Mesenchymal stem cell (in vitro differentiated cells and primary cell): ENCODE measurements at regions not wholly inside any gene's neighbourhood (a gene's known extent, or its start where the extent isn't known, plus 50 kb on each side); places are given as distances from the start of the nearest gene placed in this dataset.

Source experiments
- DNase-seq: peaks from one replicate; pipeline ENCODE4 v3.0.0-alpha.2; 2013
- H2AFZ ChIP-seq: one replicate; pipeline ENCODE4 v1.6.1; 2013; ENCODE audit warnings: low read depth, mild to moderate bottlenecking, control low read depth, inconsistent platforms, low read length, moderate library complexity
- H2AK5ac ChIP-seq: 2 replicates; pipeline ENCODE4 v1.6.1; 2013; ENCODE audit warnings: low read length, moderate library complexity, mild to moderate bottlenecking, inconsistent platforms; ENCODE audit not compliant: severe bottlenecking
- H2BK120ac ChIP-seq: one replicate; pipeline ENCODE4 v1.6.1; 2013; ENCODE audit warnings: low read depth, mild to moderate bottlenecking, inconsistent platforms, low read length, moderate library complexity
- H2BK12ac ChIP-seq, 2 experiments: one replicate each; pipeline ENCODE4 v1.6.1; 2013; ENCODE audit warnings: inconsistent platforms in 2 of 2, low read length in 2 of 2, mild to moderate bottlenecking in 2 of 2, moderate library complexity in 2 of 2, control low read depth in 1 of 2
- H2BK15ac ChIP-seq: one replicate; pipeline ENCODE4 v1.6.1; 2013; ENCODE audit warnings: mild to moderate bottlenecking, low read depth, inconsistent platforms; ENCODE audit not compliant: poor library complexity, severe bottlenecking
- H2BK5ac ChIP-seq: 2 replicates; pipeline ENCODE4 v1.6.1; 2013; ENCODE audit warnings: low read depth, mild to moderate bottlenecking, low read length, control low read depth, inconsistent platforms; ENCODE audit not compliant: poor library complexity, severe bottlenecking
- H3K14ac ChIP-seq, 2 experiments: one replicate each; pipeline ENCODE4 v1.6.1; 2013; ENCODE audit warnings: inconsistent platforms in 2 of 2, low read length in 2 of 2, control low read depth in 1 of 2, mild to moderate bottlenecking in 1 of 2, moderate library complexity in 1 of 2
- H3K18ac ChIP-seq, 2 experiments: one replicate each; pipeline ENCODE4 v1.6.1; 2013; ENCODE audit warnings: inconsistent platforms in 2 of 2, low read length in 2 of 2, control low read depth in 1 of 2, low read depth in 1 of 2, mild to moderate bottlenecking in 1 of 2
- H3K23ac ChIP-seq, 2 experiments: one replicate each; pipeline ENCODE4 v1.6.1; 2013; ENCODE audit warnings: inconsistent platforms in 2 of 2, low read length in 2 of 2, mild to moderate bottlenecking in 2 of 2, moderate library complexity in 2 of 2, control low read depth in 1 of 2
- H3K27ac ChIP-seq: 2 replicates; pipeline ENCODE4 v1.5.1; 2013; ENCODE audit warnings: mild to moderate bottlenecking, moderate library complexity, low read length, control low read depth, inconsistent platforms; ENCODE audit not compliant: poor library complexity, severe bottlenecking
- H3K27me3 ChIP-seq, 2 experiments: 2 replicates each; pipeline versions ENCODE4 v1.6.1 to v1.7.0; 2013; ENCODE audit warnings: low read length in 2 of 2, mild to moderate bottlenecking in 2 of 2, moderate library complexity in 2 of 2, control low read depth in 1 of 2, inconsistent platforms in 1 of 2; ENCODE audit not compliant: control insufficient read depth in 1 of 2, insufficient read depth in 1 of 2
- H3K36me3 ChIP-seq, 2 experiments: 2 replicates each; pipeline versions ENCODE4 v1.6.1 to v1.7.0; 2013; ENCODE audit warnings: low read length in 2 of 2, control low read depth in 1 of 2, inconsistent platforms in 1 of 2, low read depth in 1 of 2, mild to moderate bottlenecking in 1 of 2; ENCODE audit not compliant: insufficient read depth in 2 of 2, control insufficient read depth in 1 of 2
- H3K4ac ChIP-seq, 2 experiments: one replicate each; pipeline ENCODE4 v1.6.1; 2013; ENCODE audit warnings: inconsistent platforms in 2 of 2, low read length in 2 of 2, mild to moderate bottlenecking in 2 of 2, moderate library complexity in 2 of 2, control low read depth in 1 of 2, low read depth in 1 of 2
- H3K4me1 ChIP-seq: 2 replicates; pipeline ENCODE4 v1.6.1; 2013; ENCODE audit warnings: low read depth, low read length, control low read depth; ENCODE audit not compliant: control insufficient read depth, insufficient read depth
- H3K4me2 ChIP-seq: 2 replicates; pipeline ENCODE4 v1.6.1; 2013; ENCODE audit warnings: low read length, mild to moderate bottlenecking, inconsistent platforms; ENCODE audit not compliant: poor library complexity, severe bottlenecking
- H3K4me3 ChIP-seq, 2 experiments: 2 replicates each; pipeline versions ENCODE4 v1.5.1 to v1.7.0; 2013; ENCODE audit warnings: low read length in 2 of 2, mild to moderate bottlenecking in 2 of 2, control low read depth in 1 of 2, low read depth in 1 of 2; ENCODE audit not compliant: insufficient read depth in 1 of 2
- H3K79me1 ChIP-seq: replicated peaks from 2 replicates; pipeline ENCODE4 v1.6.1; 2013; ENCODE audit warnings: mild to moderate bottlenecking, control low read depth, low read length, inconsistent platforms; ENCODE audit not compliant: poor library complexity, severe bottlenecking
- H3K9ac ChIP-seq: 2 replicates; pipeline ENCODE4 v1.7.0; 2013; ENCODE audit warnings: mild to moderate bottlenecking, low read length, moderate library complexity
- H3K9me3 ChIP-seq: 2 replicates; pipeline ENCODE4 v1.7.0; 2013; ENCODE audit warnings: mild to moderate bottlenecking, low read length; ENCODE audit not compliant: control insufficient read depth
- H4K8ac ChIP-seq: one replicate; pipeline ENCODE4 v1.6.1; 2013; ENCODE audit warnings: inconsistent platforms, mild to moderate bottlenecking, low read length, moderate library complexity
- H4K91ac ChIP-seq: one replicate; pipeline ENCODE4 v1.6.1; 2013; ENCODE audit warnings: mild to moderate bottlenecking, low read length, inconsistent platforms
- WGBS: methylation state at CpG from one replicate; pipeline ENCODE4 v1.1.7; 2013; ENCODE audit warnings: mixed read lengths; 5-methylcytosine and 5-hydroxymethylcytosine counted together

- Histone ChIP-seq H3K9ac (no peak overlapping the region), H3K14ac (no peak overlapping the region), H2AFZ (no peak overlapping the region), H3K4ac (no peak overlapping the region), H3K4me1 (no peaks in the 10 kb centered on the region), H3K27me3 (no peaks in the 10 kb centered on the region), H3K4me3 (no peak overlapping the region), H3K27ac (no peak overlapping the region), H2BK120ac (no peak overlapping the region), H3K18ac (no peak overlapping the region), H3K79me1 (no peaks in the 10 kb centered on the region), H3K36me3 (no peaks in the 10 kb centered on the region), H2BK15ac (no peak overlapping the region), H4K8ac (no peak overlapping the region), H4K91ac (no peak overlapping the region), H3K9me3 (no peaks in the 10 kb centered on the region), H3K23ac (no peak overlapping the region), H2BK5ac (no peak overlapping the region), H2BK12ac (no peak overlapping the region), H2AK5ac (no peak overlapping the region), H3K4me2 (no peak overlapping the region)
- no peak for DNase-seq
- 86% methylated on average over 2 of the region's 3 CpGs for WGBS
Observed at GRCh38 chr16:72511171-72511570, 339.2 kb upstream of the PMFBP1 start.

DNA sequence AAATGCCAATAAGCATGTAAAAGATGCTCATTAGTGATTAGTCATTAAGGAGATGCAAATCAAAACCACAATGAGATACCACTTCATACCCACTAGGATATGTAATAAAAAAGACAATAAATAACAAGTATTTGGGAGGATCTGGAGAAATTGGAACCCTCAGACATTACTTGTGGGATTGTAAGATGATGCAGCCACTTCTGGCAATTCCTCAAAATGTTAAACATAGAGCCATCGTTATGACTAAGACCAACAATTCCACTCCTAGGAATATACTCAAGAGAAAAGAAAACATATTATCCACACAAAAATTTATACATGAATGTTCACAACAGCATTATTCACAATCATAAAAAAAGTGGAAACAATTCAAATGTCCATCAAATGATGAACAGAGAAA is 336.2 kb upstream of the PMFBP1 start:
- Histone ChIP-seq H3K4me3 (no peak overlapping the region), H3K9ac (no peak overlapping the region), H2BK15ac (no peak overlapping the region), H4K8ac (no peak overlapping the region), H2BK12ac (no peak overlapping the region), H4K91ac (no peak overlapping the region), H3K4ac (no peak overlapping the region), H3K4me1 (no peaks in the 10 kb centered on the region), H2AK5ac (no peak overlapping the region), H3K36me3 (no peaks in the 10 kb centered on the region), H2BK120ac (no peak overlapping the region), H3K27me3 (no peaks in the 10 kb centered on the region), H3K9me3 (no peaks in the 10 kb centered on the region), H3K14ac (no peak overlapping the region), H3K27ac (no peak overlapping the region), H2BK5ac (no peak overlapping the region), H3K79me1 (no peaks in the 10 kb centered on the region), H3K23ac (no peak overlapping the region), H3K18ac (no peak overlapping the region), H2AFZ (no peak overlapping the region), H3K4me2 (no peak overlapping the region)
- WGBS, result 100% methylated on average over 1 of the region's 1 CpG
- DNase-seq, result no peak

- no peak overlapping the region for H3K4me2 ChIP-seq
- no peak overlapping the region for H4K8ac ChIP-seq
- no peak overlapping the region for H2BK5ac ChIP-seq
- no peaks in the 10 kb centered on the region for H3K27me3 ChIP-seq
- no peaks in the 10 kb centered on the region for H3K36me3 ChIP-seq
- no peak overlapping the region for H3K4me3 ChIP-seq
- H3K27ac ChIP-seq, result no peak overlapping the region
- no peak overlapping the region for H2BK15ac ChIP-seq
- H3K4me1 ChIP-seq, result no peaks in the 10 kb centered on the region
- H2AFZ ChIP-seq, result no peak overlapping the region
- no peak overlapping the region for H4K91ac ChIP-seq
- 80% methylated on average over 1 of the region's 1 CpG for WGBS
- H3K79me1 ChIP-seq, result no peaks in the 10 kb centered on the region
- no peak overlapping the region for H3K23ac ChIP-seq
- no peak overlapping the region for H2BK12ac ChIP-seq
- H2AK5ac ChIP-seq, result no peak overlapping the region
- DNase-seq, result no peak
- no peak overlapping the region for H3K9ac ChIP-seq
- H3K4ac ChIP-seq, result no peak overlapping the region
- H2BK120ac ChIP-seq, result no peak overlapping the region
- H3K14ac ChIP-seq, result no peak overlapping the region
- no peak overlapping the region for H3K18ac ChIP-seq
- H3K9me3 ChIP-seq, result no peaks in the 10 kb centered on the region
Observed at GRCh38 chr16:72502594-72503005, 330.6 kb upstream of the PMFBP1 start.

DNA sequence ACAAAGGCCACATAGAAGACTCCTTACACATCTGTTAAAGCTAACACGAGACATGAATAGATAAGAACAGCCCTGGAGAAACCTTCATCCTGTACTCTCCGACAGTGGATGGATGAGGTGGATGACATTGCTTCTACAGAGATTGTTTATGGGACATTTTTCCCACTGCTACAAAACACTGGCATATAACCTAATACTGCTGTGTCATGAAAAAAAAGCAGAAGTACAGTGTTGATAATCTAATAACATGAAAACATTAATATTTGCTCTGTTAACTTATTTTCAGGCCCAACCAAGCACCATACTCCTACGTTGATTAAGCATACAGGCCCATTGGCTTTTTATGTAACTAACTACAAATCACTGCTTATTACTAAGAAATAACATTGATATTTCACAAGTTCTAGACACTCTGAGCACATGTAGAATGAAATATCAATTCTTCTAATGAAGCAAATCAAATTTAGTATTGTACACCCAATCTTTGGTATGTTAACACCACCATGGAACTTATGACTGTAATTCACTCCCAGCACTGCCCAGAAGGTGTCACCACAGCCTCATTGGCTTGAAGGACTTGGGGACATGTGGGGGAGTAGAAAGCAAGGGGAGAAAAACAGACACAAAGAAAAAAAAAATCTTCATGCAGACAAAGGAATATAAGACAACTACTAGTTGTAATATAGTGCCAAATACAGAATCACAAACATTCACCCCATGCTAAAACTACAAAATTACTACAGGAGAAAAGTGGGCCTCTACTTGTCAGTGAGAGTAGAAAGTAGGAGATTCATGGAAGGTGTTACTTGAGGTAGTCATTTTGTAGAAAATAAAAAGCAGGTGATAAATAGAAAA is 330.0 kb upstream of the PMFBP1 start:
- Histone ChIP-seq H2BK5ac (no peak overlapping the region), H4K8ac (no peak overlapping the region), H3K4me2 (no peak overlapping the region), H3K4me1 (no peaks in the 10 kb centered on the region), H2BK15ac (no peak overlapping the region), H3K9ac (no peak overlapping the region), H3K27me3 (no peaks in the 10 kb centered on the region), H3K36me3 (no peaks in the 10 kb centered on the region), H3K14ac (no peak overlapping the region), H3K9me3 (no peaks in the 10 kb centered on the region), H3K4me3 (no peak overlapping the region), H3K4ac (no peak overlapping the region), H2BK120ac (no peak overlapping the region), H2AK5ac (no peak overlapping the region), H2AFZ (no peak overlapping the region), H2BK12ac (no peak overlapping the region), H3K23ac (no peak overlapping the region), H3K27ac (no peak overlapping the region), H3K18ac (no peak overlapping the region), H4K91ac (no peak overlapping the region), H3K79me1 (no peaks in the 10 kb centered on the region)
- peak; percentile 76 for DNase-seq
- WGBS, result 83% methylated on average over 1 of the region's 3 CpGs
